ENCODE measurements at regions not wholly inside any gene's neighbourhood (a gene's known extent, or its start where the extent isn't known, plus 50 kb on each side); places are given as distances from the start of the nearest gene placed in this dataset.

DNA sequence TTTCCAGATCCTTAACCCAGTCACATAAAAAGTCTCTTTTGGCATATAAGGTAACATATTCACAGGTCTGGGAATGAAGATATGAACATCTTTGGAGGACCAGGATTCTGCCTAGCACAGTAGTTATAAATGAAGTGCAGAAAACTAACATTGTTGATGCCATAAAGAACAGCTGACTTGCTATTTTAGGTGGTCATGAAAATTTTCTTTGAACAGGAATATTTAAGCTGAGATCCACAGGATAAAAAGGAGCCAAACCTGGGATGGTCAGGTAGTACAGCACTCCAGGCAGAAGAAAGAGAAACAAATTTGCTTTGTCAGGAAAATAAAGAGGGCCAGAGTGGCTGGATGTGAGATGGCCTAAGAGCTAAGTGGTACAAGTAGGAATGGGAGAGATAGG lies 80.0 kb downstream of the CENPW start:
- Histone ChIP-seq H3K27ac (replicated peaks in 1 of 4) (no peak overlapping the region), H3K27me3 (no peaks in the 10 kb centered on the region), H3K4me1 (no peaks in the 10 kb centered on the region), H3K9me3 (no peaks in the 10 kb centered on the region), H3K4me3 (no peak overlapping the region), H3K36me3 (no peaks in the 10 kb centered on the region)
- DNase-seq (ENCODE audit: extremely low spot score): no peak
- TF ChIP-seq CTCF (IDR thresholded peaks at IDR 0.05): no peak
- TF ChIP-seq EP300 (IDR thresholded peaks at IDR 0.05): no peak
- no peak for TF ChIP-seq POLR2A (IDR thresholded peaks at IDR 0.05; ENCODE audit: low read depth)
- no peak for TF ChIP-seq POLR2AphosphoS5 (IDR thresholded peaks at IDR 0.05)
- intact Hi-C loops (cut with DNase I): no loop called here

GRCh38 chr6:126422912-126423311 lies 83.0 kb downstream of the CENPW start:
- 84% methylated on average over 2 of the region's 2 CpGs for WGBS
- Histone ChIP-seq H3K9me3 (no peaks in the 10 kb centered on the region), H3K36me3 (no peaks in the 10 kb centered on the region), H3K4me1 (no peaks in the 10 kb centered on the region), H3K27ac (replicated peaks in 1 of 4) (no peak overlapping the region), H3K27me3 (no peaks in the 10 kb centered on the region), H3K4me3 (no peak overlapping the region)
- TF ChIP-seq POLR2A (IDR thresholded peaks at IDR 0.05; ENCODE audit: low read depth): no peak
- no peak for TF ChIP-seq CTCF (IDR thresholded peaks at IDR 0.05)
- no peak for TF ChIP-seq EP300 (IDR thresholded peaks at IDR 0.05)
- no peak for TF ChIP-seq POLR2AphosphoS5 (IDR thresholded peaks at IDR 0.05)
- DNase-seq (ENCODE audit: extremely low spot score): no peak
- intact Hi-C loops (cut with DNase I): no loop called here

DNA sequence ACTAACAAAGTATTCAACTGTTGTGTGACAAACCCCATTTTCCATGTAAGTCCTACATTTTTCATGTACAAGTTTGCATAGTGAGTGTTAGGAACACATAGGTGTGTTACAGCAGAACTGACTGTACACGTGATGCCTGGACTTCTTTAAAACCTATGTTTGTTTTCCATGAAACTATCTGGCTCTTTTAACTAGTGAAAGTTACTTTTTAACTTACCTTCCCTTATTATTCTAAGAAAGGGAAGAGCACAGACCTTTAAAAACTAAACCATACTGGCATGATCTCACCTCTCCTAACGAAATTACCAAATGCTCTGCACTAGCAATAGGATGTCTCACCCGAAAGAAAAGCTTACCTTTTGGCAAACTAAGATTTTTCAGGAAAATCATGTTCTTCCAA lies 87.8 kb downstream of the CENPW start:
- intact Hi-C loops (cut with DNase I): no loop called here
- Histone ChIP-seq H3K4me1 (no peaks in the 10 kb centered on the region), H3K9me3 (no peaks in the 10 kb centered on the region), H3K27me3 (no peaks in the 10 kb centered on the region), H3K27ac (replicated peaks in 1 of 4) (no peak overlapping the region), H3K4me3 (no peak overlapping the region), H3K36me3 (no peaks in the 10 kb centered on the region)
- DNase-seq (ENCODE audit: extremely low spot score): no peak
- TF ChIP-seq CTCF (IDR thresholded peaks at IDR 0.05) (no peak), POLR2AphosphoS5 (IDR thresholded peaks at IDR 0.05) (no peak), EP300 (IDR thresholded peaks at IDR 0.05) (no peak), POLR2A (IDR thresholded peaks at IDR 0.05; ENCODE audit: low read depth) (no peak)
- WGBS: 94% methylated on average over 3 of the region's 3 CpGs

DNA sequence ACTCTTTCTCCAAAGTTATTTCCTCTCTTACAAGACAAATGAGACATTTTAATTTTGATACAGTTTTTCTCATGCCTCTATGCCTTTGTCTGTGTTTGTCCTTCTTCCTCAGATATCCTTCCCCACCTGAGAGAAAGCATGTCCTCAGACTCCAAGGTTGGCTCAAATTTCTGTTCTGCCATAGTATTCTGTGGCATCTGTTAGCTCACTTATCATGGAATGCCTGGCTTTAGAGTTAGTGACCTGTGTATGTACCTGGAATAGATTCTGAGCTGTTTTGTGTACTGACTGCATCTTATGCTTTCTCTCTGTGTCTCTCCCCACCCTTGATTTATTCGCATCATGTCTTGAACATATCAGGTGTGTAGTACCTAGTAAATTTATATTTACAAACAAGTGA lies 90.0 kb downstream of the CENPW start:
- H3K4me3 ChIP-seq: no peak overlapping the region
- H3K27me3 ChIP-seq: no peaks in the 10 kb centered on the region
- intact Hi-C loops (cut with DNase I): no loop called here
- H3K4me1 ChIP-seq: no peaks in the 10 kb centered on the region
- H3K27ac ChIP-seq (replicated peaks in 1 of 4): no peak overlapping the region
- WGBS: 90% methylated on average over 1 of the region's 1 CpG
- H3K36me3 ChIP-seq: no peaks in the 10 kb centered on the region
- no peak for DNase-seq (ENCODE audit: extremely low spot score)
- no peak for TF ChIP-seq POLR2A (IDR thresholded peaks at IDR 0.05; ENCODE audit: low read depth)
- TF ChIP-seq EP300 (IDR thresholded peaks at IDR 0.05): no peak
- TF ChIP-seq CTCF (IDR thresholded peaks at IDR 0.05): no peak
- no peak for TF ChIP-seq POLR2AphosphoS5 (IDR thresholded peaks at IDR 0.05)
- H3K9me3 ChIP-seq: no peaks in the 10 kb centered on the region

DNA sequence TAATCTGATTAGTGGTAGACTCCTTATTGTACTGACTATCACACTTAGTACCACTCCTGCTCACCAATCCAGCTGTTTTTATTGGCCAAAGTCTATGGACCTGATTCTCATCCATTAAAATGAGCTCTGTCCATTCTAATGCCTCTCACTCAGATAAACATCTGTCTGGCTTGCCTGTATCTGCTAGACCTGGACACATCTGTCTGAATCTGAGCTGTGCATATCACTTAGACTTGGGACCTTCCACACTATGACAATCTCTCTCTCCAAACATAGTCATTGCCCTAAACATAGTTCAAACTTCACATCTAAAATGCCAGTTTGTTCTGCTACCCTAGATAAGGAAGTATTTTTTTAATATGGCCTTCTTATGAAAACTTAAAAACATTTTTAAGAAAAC lies 92.6 kb downstream of the CENPW start:
- no peaks in the 10 kb centered on the region for H3K27me3 ChIP-seq
- intact Hi-C loops (cut with DNase I): no loop called here
- TF ChIP-seq POLR2AphosphoS5 (IDR thresholded peaks at IDR 0.05) (no peak), CTCF (IDR thresholded peaks at IDR 0.05) (no peak), POLR2A (IDR thresholded peaks at IDR 0.05; ENCODE audit: low read depth) (no peak)
- DNase-seq (ENCODE audit: extremely low spot score): no peak
- H3K4me3 ChIP-seq: no peak overlapping the region
- H3K4me1 ChIP-seq: no peaks in the 10 kb centered on the region
- no peaks in the 10 kb centered on the region for H3K36me3 ChIP-seq
- H3K27ac ChIP-seq (replicated peaks in 1 of 4): no peak overlapping the region
- no peaks in the 10 kb centered on the region for H3K9me3 ChIP-seq
